Right lobe of liver (tissue), 4 donors: ENCODE measurements at regions not wholly inside any gene's neighbourhood (a gene's known extent, or its start where the extent isn't known, plus 50 kb on each side); places are given as distances from the start of the nearest gene placed in this dataset.

Experiments used
- POLR2A ChIP-seq: fragments of 450-650 bp; IDR thresholded peaks from one replicate; pipeline ENCODE4 v1.6.1; 2017; ENCODE audit warnings: antibody characterized with exemption, mild to moderate bottlenecking
- TF ChIP-seq, protein P1 (sequence below), 4 donors: fragments of 200-600 bp in 3 of 4; fragments of 450-650 bp in 1 of 4; IDR thresholded peaks; one replicate each; pipeline versions ENCODE4 v1.5.1 to v1.8.0; 2016 to 2022; ENCODE audit warnings: antibody characterized with exemption in 4 of 4, mild to moderate bottlenecking in 2 of 4
- donor health status: DM: no; HTN: no; CAD: no.
- donor health status: DM: no; HTN: no; CAD: no.
- donor health status: DM: no; HTN: yes; CAD: no.

- no peak for TF ChIP-seq POLR2A
- TF ChIP-seq, protein P1, sequence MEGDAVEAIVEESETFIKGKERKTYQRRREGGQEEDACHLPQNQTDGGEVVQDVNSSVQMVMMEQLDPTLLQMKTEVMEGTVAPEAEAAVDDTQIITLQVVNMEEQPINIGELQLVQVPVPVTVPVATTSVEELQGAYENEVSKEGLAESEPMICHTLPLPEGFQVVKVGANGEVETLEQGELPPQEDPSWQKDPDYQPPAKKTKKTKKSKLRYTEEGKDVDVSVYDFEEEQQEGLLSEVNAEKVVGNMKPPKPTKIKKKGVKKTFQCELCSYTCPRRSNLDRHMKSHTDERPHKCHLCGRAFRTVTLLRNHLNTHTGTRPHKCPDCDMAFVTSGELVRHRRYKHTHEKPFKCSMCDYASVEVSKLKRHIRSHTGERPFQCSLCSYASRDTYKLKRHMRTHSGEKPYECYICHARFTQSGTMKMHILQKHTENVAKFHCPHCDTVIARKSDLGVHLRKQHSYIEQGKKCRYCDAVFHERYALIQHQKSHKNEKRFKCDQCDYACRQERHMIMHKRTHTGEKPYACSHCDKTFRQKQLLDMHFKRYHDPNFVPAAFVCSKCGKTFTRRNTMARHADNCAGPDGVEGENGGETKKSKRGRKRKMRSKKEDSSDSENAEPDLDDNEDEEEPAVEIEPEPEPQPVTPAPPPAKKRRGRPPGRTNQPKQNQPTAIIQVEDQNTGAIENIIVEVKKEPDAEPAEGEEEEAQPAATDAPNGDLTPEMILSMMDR (IDR thresholded peaks at IDR 0.05): no peak
Measured at GRCh38 chr19:31416548-31416947, 67.3 kb upstream of the TSHZ3 start.
